Esophagus (tissue), 2 donors: ENCODE measurements at regions not wholly inside any gene's neighbourhood (a gene's known extent, or its start where the extent isn't known, plus 50 kb on each side); places are given as distances from the start of the nearest gene placed in this dataset.
"Not testable (repeated sequence)": the region's sequence is repeated elsewhere in the genome, so short reads cannot be mapped to it uniquely, and the experiment has no call there.

Experiments used
- H3K27ac ChIP-seq, 2 donors: one replicate each; pipeline ENCODE4 v1.5.1; 2013; ENCODE audit warnings: low read depth in 2 of 2, mild to moderate bottlenecking in 2 of 2, inconsistent platforms in 1 of 2, low read length in 1 of 2, moderate library complexity in 1 of 2
- H3K27me3 ChIP-seq, 2 donors: one replicate each; pipeline ENCODE4 v1.6.1; 2013; ENCODE audit warnings: low read length in 2 of 2, control low read depth in 1 of 2, mild to moderate bottlenecking in 1 of 2; ENCODE audit not compliant: insufficient read depth in 2 of 2, control insufficient read depth in 1 of 2
- H3K36me3 ChIP-seq, 2 donors: one replicate each; pipeline ENCODE4 v1.6.1; 2013; ENCODE audit warnings: low read length in 1 of 2; ENCODE audit not compliant: control insufficient read depth in 2 of 2, insufficient read depth in 2 of 2
- H3K4me1 ChIP-seq, 2 donors: one replicate each; pipeline ENCODE4 v1.6.1; 2013; ENCODE audit warnings: low read length in 1 of 2; ENCODE audit not compliant: control insufficient read depth in 2 of 2, insufficient read depth in 2 of 2
- H3K4me3 ChIP-seq, 2 donors: one replicate each; pipeline ENCODE4 v1.5.1; 2013; ENCODE audit warnings: low read length in 2 of 2, mild to moderate bottlenecking in 2 of 2, low read depth in 1 of 2, moderate library complexity in 1 of 2
- H3K9me3 ChIP-seq, 2 donors: one replicate each; pipeline ENCODE4 v1.6.1; 2013; ENCODE audit warnings: mild to moderate bottlenecking in 2 of 2, low read depth in 1 of 2, low read length in 1 of 2, moderate library complexity in 1 of 2; ENCODE audit not compliant: control insufficient read depth in 2 of 2, insufficient read depth in 1 of 2
- WGBS, 2 donors: extraction: QIAGEN DNeasy Blood & Tissue Kit; methylation state at CpG; one replicate each; pipeline ENCODE4 v1.1.7; 2013; 5-methylcytosine and 5-hydroxymethylcytosine counted together
- donor health status: healthy with polysubstance abuse.
- donor health status: Bipolar disorder and iron deficiency.

DNA sequence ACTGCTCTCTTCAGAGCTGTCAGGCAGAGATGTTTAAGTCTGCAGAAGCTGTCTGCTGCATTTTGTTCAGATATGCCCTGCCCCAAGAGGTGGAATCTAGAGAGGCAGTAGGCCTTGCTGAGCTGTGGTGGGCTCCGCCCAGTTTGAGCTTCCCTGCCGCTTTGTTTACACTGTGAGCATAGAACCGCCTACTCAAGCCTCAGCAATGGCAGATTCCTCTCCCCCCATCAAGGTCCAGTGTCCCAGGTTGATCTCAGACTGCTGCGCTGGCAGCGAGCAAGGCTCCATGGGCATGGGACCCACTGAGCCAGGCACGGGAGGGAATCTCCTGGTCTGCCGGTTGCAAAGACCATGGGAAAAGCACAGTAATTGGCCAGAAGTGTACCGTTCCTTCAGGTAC, 55.6 kb upstream of the ARHGAP29 start:
- not testable (repeated sequence) for H3K27me3 ChIP-seq, H3K27ac ChIP-seq, H3K4me1 ChIP-seq, H3K36me3 ChIP-seq, H3K9me3 ChIP-seq, H3K4me3 ChIP-seq
- WGBS, 2 donors: 95 to 97% methylated on average over 8 of the region's 8 CpGs

GRCh38 chr1:94289244-94289643, 51.9 kb upstream of the ARHGAP29 start:
- not testable (repeated sequence) for H3K9me3 ChIP-seq
- 73 to 84% methylated on average over 1 of the region's 1 CpG for WGBS, 2 donors

More at GRCh38 chr1:94289244-94289643, 51.9 kb upstream of the ARHGAP29 start:
- H3K4me1 ChIP-seq, H3K36me3 ChIP-seq, H3K27me3 ChIP-seq, H3K4me3 ChIP-seq, H3K27ac ChIP-seq: not testable (repeated sequence)
